ENCODE measurements at regions not wholly inside any gene's neighbourhood (a gene's known extent, or its start where the extent isn't known, plus 50 kb on each side); places are given as distances from the start of the nearest gene placed in this dataset.

- no peaks in the 10 kb centered on the region for H3K36me3 Mint-ChIP-seq
- no peak overlapping the region for H3K4me3 Mint-ChIP-seq
- H3K27ac Mint-ChIP-seq = no peak overlapping the region
- DNase-seq (ENCODE audit: low spot score in 2 of 2) (no peak), ATAC-seq (no peak)
- H3K4me1 Mint-ChIP-seq = no peaks in the 10 kb centered on the region
- H3K9me3 Mint-ChIP-seq = peaks cover 7% of the 10 kb centered on the region
These were observed 878.3 kb downstream of the TLE1 start for GRCh38 chr9:80811003-80811402.

GRCh38 chr9:80806671-80807070, 882.7 kb downstream of the TLE1 start:
- no peak for ATAC-seq
- no peak for DNase-seq (ENCODE audit: low spot score in 2 of 2)
- Mint-ChIP-seq H3K4me3 (no peak overlapping the region), H3K36me3 (no peaks in the 10 kb centered on the region), H3K4me1 (no peaks in the 10 kb centered on the region), H3K27ac (no peak overlapping the region), H3K9me3 (peaks cover 10% of the 10 kb centered on the region)

- peaks cover 15% of the 10 kb centered on the region for H3K9me3 Mint-ChIP-seq
- no peaks in the 10 kb centered on the region for H3K36me3 Mint-ChIP-seq
- ATAC-seq = no peak
- no peak overlapping the region for H3K27ac Mint-ChIP-seq
- DNase-seq (ENCODE audit: low spot score in 2 of 2) = no peak
- H3K4me3 Mint-ChIP-seq = no peak overlapping the region
- H3K4me1 Mint-ChIP-seq = no peaks in the 10 kb centered on the region
These were observed 884.5 kb downstream of the TLE1 start for GRCh38 chr9:80804873-80805272.

- Mint-ChIP-seq H3K4me1 (no peaks in the 10 kb centered on the region), H3K36me3 (no peaks in the 10 kb centered on the region), H3K4me3 (no peak overlapping the region), H3K9me3 (peaks cover 10% of the 10 kb centered on the region), H3K27ac (no peak overlapping the region)
- no peak for DNase-seq (ENCODE audit: low spot score in 2 of 2)
- no peak for ATAC-seq
These were observed 891.3 kb downstream of the TLE1 start for GRCh38 chr9:80797831-80798688.

- Mint-ChIP-seq H3K27ac (no peak overlapping the region), H3K4me3 (no peak overlapping the region), H3K9me3 (peaks cover 9% of the 10 kb centered on the region), H3K36me3 (no peaks in the 10 kb centered on the region), H3K4me1 (no peaks in the 10 kb centered on the region)
- no peak for ATAC-seq
- DNase-seq (ENCODE audit: low spot score in 2 of 2) = no peak
These were observed 892.1 kb downstream of the TLE1 start for GRCh38 chr9:80797101-80797829.

- DNase-seq (ENCODE audit: low spot score in 2 of 2) = no peak
- no peaks in the 10 kb centered on the region for H3K36me3 Mint-ChIP-seq
- no peak overlapping the region for H3K27ac Mint-ChIP-seq
- H3K4me1 Mint-ChIP-seq = no peaks in the 10 kb centered on the region
- peaks cover 9% of the 10 kb centered on the region for H3K9me3 Mint-ChIP-seq
- no peak for ATAC-seq
- H3K4me3 Mint-ChIP-seq = no peak overlapping the region
These were observed 892.7 kb downstream of the TLE1 start for GRCh38 chr9:80796632-80797031.

GRCh38 chr9:80794197-80794596, 895.1 kb downstream of the TLE1 start:
- Mint-ChIP-seq H3K4me3 (no peak overlapping the region), H3K36me3 (no peaks in the 10 kb centered on the region), H3K27ac (no peak overlapping the region), H3K4me1 (no peaks in the 10 kb centered on the region), H3K9me3 (peaks cover 4% of the 10 kb centered on the region)
- ATAC-seq = no peak
- DNase-seq (ENCODE audit: low spot score in 2 of 2) = no peak

- peaks cover 4% of the 10 kb centered on the region for H3K9me3 Mint-ChIP-seq
- no peak overlapping the region for H3K4me3 Mint-ChIP-seq
- H3K4me1 Mint-ChIP-seq = no peaks in the 10 kb centered on the region
- no peak overlapping the region for H3K27ac Mint-ChIP-seq
- DNase-seq (ENCODE audit: low spot score in 2 of 2) = no peak
- no peak for ATAC-seq
- no peaks in the 10 kb centered on the region for H3K36me3 Mint-ChIP-seq
These were observed 895.6 kb downstream of the TLE1 start for GRCh38 chr9:80793706-80794105.

GRCh38 chr9:80792726-80793125, 896.6 kb downstream of the TLE1 start:
- no peak for ATAC-seq
- Mint-ChIP-seq H3K36me3 (no peaks in the 10 kb centered on the region), H3K27ac (no peak overlapping the region), H3K4me3 (no peak overlapping the region), H3K9me3 (peaks cover 6% of the 10 kb centered on the region), H3K4me1 (no peaks in the 10 kb centered on the region)
- no peak for DNase-seq (ENCODE audit: low spot score in 2 of 2)

- Mint-ChIP-seq H3K27ac (no peak overlapping the region), H3K4me3 (no peak overlapping the region), H3K9me3 (peaks cover 6% of the 10 kb centered on the region), H3K4me1 (no peaks in the 10 kb centered on the region), H3K36me3 (no peaks in the 10 kb centered on the region)
- ATAC-seq (no peak), DNase-seq (ENCODE audit: low spot score in 2 of 2) (no peak)
These were observed 897.5 kb downstream of the TLE1 start for GRCh38 chr9:80791836-80792235.

- no peak overlapping the region for H3K27ac Mint-ChIP-seq
- no peaks in the 10 kb centered on the region for H3K36me3 Mint-ChIP-seq
- no peaks in the 10 kb centered on the region for H3K4me1 Mint-ChIP-seq
- no peak for DNase-seq (ENCODE audit: low spot score in 2 of 2)
- no peak for ATAC-seq
- H3K4me3 Mint-ChIP-seq = no peak overlapping the region
- H3K9me3 Mint-ChIP-seq = peaks cover 6% of the 10 kb centered on the region
These were observed 898.6 kb downstream of the TLE1 start for GRCh38 chr9:80790764-80791163.

GRCh38 chr9:80789831-80790230, 899.5 kb downstream of the TLE1 start:
- no peak overlapping the region for H3K4me3 Mint-ChIP-seq
- no peak overlapping the region for H3K27ac Mint-ChIP-seq
- ATAC-seq (no peak), DNase-seq (ENCODE audit: low spot score in 2 of 2) (no peak)
- no peaks in the 10 kb centered on the region for H3K4me1 Mint-ChIP-seq
- no peaks in the 10 kb centered on the region for H3K36me3 Mint-ChIP-seq
- H3K9me3 Mint-ChIP-seq = peaks cover 5% of the 10 kb centered on the region

GRCh38 chr9:80787636-80788035, 901.7 kb downstream of the TLE1 start:
- peaks cover 4% of the 10 kb centered on the region for H3K9me3 Mint-ChIP-seq
- H3K36me3 Mint-ChIP-seq = no peaks in the 10 kb centered on the region
- ATAC-seq (no peak), DNase-seq (ENCODE audit: low spot score in 2 of 2) (no peak)
- H3K4me3 Mint-ChIP-seq = no peak overlapping the region
- H3K27ac Mint-ChIP-seq = no peak overlapping the region
- no peaks in the 10 kb centered on the region for H3K4me1 Mint-ChIP-seq

- no peak overlapping the region for H3K4me3 Mint-ChIP-seq
- H3K36me3 Mint-ChIP-seq = no peaks in the 10 kb centered on the region
- ATAC-seq = no peak
- H3K9me3 Mint-ChIP-seq = peaks cover 7% of the 10 kb centered on the region
- no peak overlapping the region for H3K27ac Mint-ChIP-seq
- H3K4me1 Mint-ChIP-seq = no peaks in the 10 kb centered on the region
- DNase-seq (ENCODE audit: low spot score in 2 of 2) = no peak
These were observed 904.7 kb downstream of the TLE1 start for GRCh38 chr9:80784647-80785046.

GRCh38 chr9:80775971-80776370, 913.4 kb downstream of the TLE1 start:
- peaks cover 10% of the 10 kb centered on the region for H3K9me3 Mint-ChIP-seq
- no peak for ATAC-seq
- DNase-seq (ENCODE audit: low spot score in 2 of 2) = no peak
- no peaks in the 10 kb centered on the region for H3K36me3 Mint-ChIP-seq
- H3K27ac Mint-ChIP-seq = no peak overlapping the region
- no peak overlapping the region for H3K4me3 Mint-ChIP-seq
- no peaks in the 10 kb centered on the region for H3K4me1 Mint-ChIP-seq

- Mint-ChIP-seq H3K9me3 (peaks cover 10% of the 10 kb centered on the region), H3K27ac (no peak overlapping the region), H3K4me3 (no peak overlapping the region), H3K36me3 (no peaks in the 10 kb centered on the region), H3K4me1 (no peaks in the 10 kb centered on the region)
- no peak for DNase-seq (ENCODE audit: low spot score in 2 of 2)
- no peak for ATAC-seq
These were observed 913.8 kb downstream of the TLE1 start for GRCh38 chr9:80775530-80775929.

Data from stimulated activated effector memory CD8-positive, alpha-beta T cell treated with anti-CD3 and anti-CD28 coated beads, Interleukin-12 subunit alpha, Interleukin-12 subunit beta, amount 100 ng/mL, for 72 hours (primary cell).